Astrocyte of the spinal cord (primary cell): ENCODE measurements at regions not wholly inside any gene's neighbourhood (a gene's known extent, or its start where the extent isn't known, plus 50 kb on each side); places are given as distances from the start of the nearest gene placed in this dataset.

Experiments
- DNase-seq: peaks from one replicate; pipeline ENCODE4 v3.0.0; 2011; ENCODE audit warnings: low read depth, low spot score
- H3K4me3 ChIP-seq: 2 replicates; pipeline ENCODE4 v1.5.1; 2011; ENCODE audit warnings: low read depth, mild to moderate bottlenecking, low read length, moderate library complexity
- CTCF ChIP-seq: IDR thresholded peaks from 2 replicates; pipeline ENCODE4 v1.5.1; 2012; ENCODE audit warnings: low read depth, mild to moderate bottlenecking, low read length, inconsistent platforms
- in situ Hi-C: cut with HindIII; loops from 2 replicates; pipeline ENCODE4 v1.10.0; 2017; ENCODE audit warnings: low sequenced_read_pairs

DNA sequence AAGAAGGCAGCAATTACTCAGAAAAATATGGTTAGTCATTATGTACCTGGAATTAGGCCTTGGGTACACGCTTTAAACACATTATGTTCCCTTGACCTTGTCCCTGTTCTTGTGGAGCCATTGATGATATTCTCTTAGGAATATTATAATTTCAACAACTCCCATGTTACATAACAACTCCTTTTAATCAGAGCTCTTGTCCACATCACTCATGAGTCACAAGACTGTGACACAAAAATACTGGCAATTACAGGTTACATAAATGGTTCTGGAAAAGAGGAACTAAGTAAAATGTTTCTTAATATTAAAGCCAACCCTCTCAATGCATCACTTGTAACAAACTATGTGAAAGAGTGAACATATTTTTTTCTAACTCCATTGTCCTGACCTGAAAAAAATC lies 143.8 kb upstream of the PCLO start:
- no peak for DNase-seq
- no peak for TF ChIP-seq CTCF
- in situ Hi-C loops, result no loop called here
- H3K4me3 ChIP-seq, result no peak overlapping the region

GRCh38 chr7:83305027-83305426 lies 142.3 kb upstream of the PCLO start:
- DNase-seq, result no peak
- in situ Hi-C loops, result no loop called here

GRCh38 chr7:83301416-83301815 lies 138.7 kb upstream of the PCLO start:
- no peak overlapping the region for H3K4me3 ChIP-seq
- DNase-seq, result peak; percentile 65
- no peak for TF ChIP-seq CTCF
- in situ Hi-C loops, result no loop called here

More at GRCh38 chr7:83305027-83305426, 142.3 kb upstream of the PCLO start:
- no peak for TF ChIP-seq CTCF
- no peak overlapping the region for H3K4me3 ChIP-seq

DNA sequence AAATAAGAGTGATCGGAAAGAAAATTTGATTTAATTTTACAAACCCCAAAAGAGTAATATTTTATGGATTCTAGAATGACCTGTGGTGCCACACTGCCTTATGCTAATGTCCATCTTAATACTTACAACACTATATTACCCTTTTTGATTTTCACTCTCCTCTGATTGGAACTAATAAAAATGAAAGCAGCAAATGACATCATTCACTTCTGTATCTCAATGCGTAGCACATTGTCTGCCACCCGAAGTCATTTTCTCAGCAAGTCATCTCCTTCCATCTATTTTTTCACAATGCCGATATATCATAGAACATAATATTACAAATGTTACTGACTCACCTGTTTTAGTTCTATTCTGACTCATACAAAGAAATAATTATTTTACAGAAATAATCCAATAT lies 127.5 kb upstream of the PCLO start:
- no peak for TF ChIP-seq CTCF
- in situ Hi-C loops, result no loop called here
- no peak for DNase-seq
- no peak overlapping the region for H3K4me3 ChIP-seq

- no peak for DNase-seq
- no peak for TF ChIP-seq CTCF
- in situ Hi-C loops, result no loop called here
- no peak overlapping the region for H3K4me3 ChIP-seq
Measured at GRCh38 chr7:83289419-83289993, 126.8 kb upstream of the PCLO start.

GRCh38 chr7:83280671-83281070 lies 118.0 kb upstream of the PCLO start:
- no peak for DNase-seq
- TF ChIP-seq CTCF, result no peak
- in situ Hi-C loops, result no loop called here
- no peak overlapping the region for H3K4me3 ChIP-seq

GRCh38 chr7:83276250-83276649 lies 113.6 kb upstream of the PCLO start:
- no peak for TF ChIP-seq CTCF

More at GRCh38 chr7:83276250-83276649, 113.6 kb upstream of the PCLO start:
- DNase-seq, result no peak
- in situ Hi-C loops, result no loop called here
- no peak overlapping the region for H3K4me3 ChIP-seq
